OCI-LY7 (cell line): ENCODE measurements at regions not wholly inside any gene's neighbourhood (a gene's known extent, or its start where the extent isn't known, plus 50 kb on each side); places are given as distances from the start of the nearest gene placed in this dataset.

Experiments used
- BruUV-seq: library from RNA; stranded (reverse); fragments of 400-500 nt; replicated peaks from 2 replicates; lab custom pipeline; 2021; lab: Mats Ljungman, UMichigan
- CTCF ChIA-PET: fragments of 300-600 bp; sonication (Branson Sonifier 250); formaldehyde crosslinking; loops from one replicate; lab custom pipeline; 2022; ENCODE audit warnings: antibody characterized with exemption; ENCODE audit not compliant: unreplicated experiment; lab: Charles Lee
- POLR2A ChIA-PET: fragments of 300-600 bp; sonication (Branson Sonifier 250); formaldehyde crosslinking; loops from one replicate; lab custom pipeline; 2022; ENCODE audit warnings: antibody characterized with exemption; lab: Charles Lee
- DNase-seq: peaks from one replicate; pipeline ENCODE4 v3.0.0-alpha.2; 2015; ENCODE audit warnings: low spot score
- H2AFZ ChIP-seq: fragments of 200-600 bp; sonication (generic), shearing (Covaris generic); 2 replicates; pipeline ENCODE4 v1.6.1; 2014; ENCODE audit warnings: mild to moderate bottlenecking, antibody characterized with exemption, low read length, moderate library complexity
- H3K27ac ChIP-seq: fragments of 200-600 bp; sonication (generic); 2 replicates; pipeline ENCODE4 v1.5.1; 2014; ENCODE audit warnings: mixed run types, low read depth, mild to moderate bottlenecking, moderate library complexity, low read length, inconsistent platforms; ENCODE audit not compliant: poor library complexity, severe bottlenecking
- H3K36me3 ChIP-seq: fragments of 200-600 bp; sonication (generic); 2 replicates; pipeline ENCODE4 v1.6.1; 2014; ENCODE audit warnings: mild to moderate bottlenecking, antibody characterized with exemption, low read length, moderate library complexity, mixed read lengths; ENCODE audit not compliant: insufficient read depth
- H3K4me1 ChIP-seq: fragments of 200-600 bp; sonication (generic); 2 replicates; pipeline ENCODE4 v1.5.1; 2014; ENCODE audit warnings: mild to moderate bottlenecking, low read length; ENCODE audit not compliant: insufficient read depth, poor library complexity, severe bottlenecking
- H3K4me2 ChIP-seq: fragments of 200-600 bp; sonication (generic); 2 replicates; pipeline ENCODE4 v1.6.1; 2014; ENCODE audit warnings: mild to moderate bottlenecking, low read length
- H3K4me3 ChIP-seq: fragments of 200-600 bp; sonication (generic); 2 replicates; pipeline ENCODE4 v1.5.1; 2014; ENCODE audit warnings: mild to moderate bottlenecking, low read depth, low read length; ENCODE audit not compliant: poor library complexity, severe bottlenecking
- H3K79me2 ChIP-seq: fragments of 200-600 bp; sonication (generic); 2 replicates; pipeline ENCODE4 v1.6.1; 2016; ENCODE audit warnings: low read depth, mild to moderate bottlenecking, low read length, moderate library complexity, mixed read lengths; ENCODE audit not compliant: insufficient read depth
- H3K9me2 ChIP-seq: fragments of 200-600 bp; sonication (generic); 2 replicates; pipeline ENCODE4 v1.6.1; 2016; ENCODE audit warnings: mild to moderate bottlenecking, low read length, mixed read lengths; ENCODE audit not compliant: insufficient read depth
- H3K9me3 ChIP-seq: fragments of 200-600 bp; sonication (generic); 2 replicates; pipeline ENCODE4 v1.6.1; 2014; ENCODE audit warnings: mild to moderate bottlenecking, mixed run types, low read length, mixed read lengths
- H4K20me1 ChIP-seq: fragments of 200-600 bp; sonication (generic); 2 replicates; pipeline ENCODE4 v1.6.1; 2014; ENCODE audit warnings: mild to moderate bottlenecking, antibody characterized with exemption, low read length, moderate library complexity, mixed read lengths; ENCODE audit not compliant: insufficient read depth
- EZH2phosphoT487 ChIP-seq: fragments of 200-600 bp; sonication (generic); IDR thresholded peaks from 2 replicates; pipeline ENCODE4 v1.6.1; 2018; ENCODE audit warnings: low read depth, borderline replicate concordance, mild to moderate bottlenecking, mixed run types, antibody characterized with exemption, low read length, moderate library complexity, mixed read lengths
- intact Hi-C: fragments of 100-400 bp; cut with micrococcal nuclease; formaldehyde crosslinking; loops from one replicate; pipeline ENCODE4 v1.10.0; 2022; ENCODE audit not compliant: unreplicated experiment
- TF ChIP-seq, protein P1 (sequence below): fragments of 200-600 bp; sonication (generic); conservative IDR thresholded peaks from 2 replicates; pipeline ENCODE4 v1.5.1; 2014; ENCODE audit warnings: mild to moderate bottlenecking, antibody characterized with exemption, low read length, moderate library complexity, mixed read lengths

GRCh38 chr2:219856602-219857001 is 229.2 kb downstream of the SLC4A3 start:
- no TSS peak for BruUV-seq
- H3K36me3 ChIP-seq = no peaks in the 10 kb centered on the region
- H3K9me2 ChIP-seq = no peaks in the 10 kb centered on the region
- no peaks in the 10 kb centered on the region for H3K4me1 ChIP-seq
- DNase-seq = no peak
- CTCF ChIA-PET = no interaction called here
- H3K27ac ChIP-seq = no peak overlapping the region
- intact Hi-C loops = no loop called here
- H2AFZ ChIP-seq = no peak overlapping the region
- H3K79me2 ChIP-seq = no peaks in the 10 kb centered on the region
- H3K4me2 ChIP-seq = no peak overlapping the region
- H4K20me1 ChIP-seq = no peaks in the 10 kb centered on the region
- H3K4me3 ChIP-seq = no peak overlapping the region
- POLR2A ChIA-PET = interaction anchor here (0.8 to 1.1 kb wide), 2 partner anchors 21 to 55 kb away, joined by 3 to 4 read pairs; no protein-coding TSS in a partner anchor
- no peak for TF ChIP-seq EZH2phosphoT487
- TF ChIP-seq, protein P1, sequence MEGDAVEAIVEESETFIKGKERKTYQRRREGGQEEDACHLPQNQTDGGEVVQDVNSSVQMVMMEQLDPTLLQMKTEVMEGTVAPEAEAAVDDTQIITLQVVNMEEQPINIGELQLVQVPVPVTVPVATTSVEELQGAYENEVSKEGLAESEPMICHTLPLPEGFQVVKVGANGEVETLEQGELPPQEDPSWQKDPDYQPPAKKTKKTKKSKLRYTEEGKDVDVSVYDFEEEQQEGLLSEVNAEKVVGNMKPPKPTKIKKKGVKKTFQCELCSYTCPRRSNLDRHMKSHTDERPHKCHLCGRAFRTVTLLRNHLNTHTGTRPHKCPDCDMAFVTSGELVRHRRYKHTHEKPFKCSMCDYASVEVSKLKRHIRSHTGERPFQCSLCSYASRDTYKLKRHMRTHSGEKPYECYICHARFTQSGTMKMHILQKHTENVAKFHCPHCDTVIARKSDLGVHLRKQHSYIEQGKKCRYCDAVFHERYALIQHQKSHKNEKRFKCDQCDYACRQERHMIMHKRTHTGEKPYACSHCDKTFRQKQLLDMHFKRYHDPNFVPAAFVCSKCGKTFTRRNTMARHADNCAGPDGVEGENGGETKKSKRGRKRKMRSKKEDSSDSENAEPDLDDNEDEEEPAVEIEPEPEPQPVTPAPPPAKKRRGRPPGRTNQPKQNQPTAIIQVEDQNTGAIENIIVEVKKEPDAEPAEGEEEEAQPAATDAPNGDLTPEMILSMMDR = no peak
- no peaks in the 10 kb centered on the region for H3K9me3 ChIP-seq

GRCh38 chr2:219857751-219858150 is 230.3 kb downstream of the SLC4A3 start:
- ChIA-PET POLR2A (no interaction called here), CTCF (no interaction called here)
- Histone ChIP-seq H3K4me1 (no peaks in the 10 kb centered on the region), H3K27ac (no peak overlapping the region), H2AFZ (no peak overlapping the region), H3K4me3 (no peak overlapping the region), H4K20me1 (no peaks in the 10 kb centered on the region), H3K36me3 (no peaks in the 10 kb centered on the region), H3K4me2 (no peak overlapping the region), H3K9me3 (no peaks in the 10 kb centered on the region), H3K79me2 (no peaks in the 10 kb centered on the region), H3K9me2 (no peaks in the 10 kb centered on the region)
- no peak for DNase-seq
- intact Hi-C loops = no loop called here
- TF ChIP-seq, protein P1 = no peak
- no peak for TF ChIP-seq EZH2phosphoT487
- no TSS peak for BruUV-seq

DNA sequence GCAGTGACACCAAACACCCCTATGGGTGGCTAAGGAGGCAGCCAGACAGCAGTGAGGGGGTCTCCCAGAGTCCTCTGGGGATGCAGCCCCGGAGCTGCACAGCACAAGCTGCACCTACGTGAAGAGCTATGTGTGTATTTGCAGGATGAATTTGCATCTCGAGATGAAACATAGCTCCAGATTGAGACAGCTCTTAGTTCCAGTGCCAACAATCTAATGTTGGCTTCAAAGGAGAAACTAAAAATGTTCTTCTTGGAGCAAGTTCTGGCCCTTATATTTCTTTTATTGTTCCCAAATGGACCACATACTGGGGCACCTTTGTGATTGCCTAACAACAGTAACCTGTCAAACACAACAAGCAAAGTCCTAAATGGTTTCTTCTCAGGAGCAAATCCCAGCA is 233.9 kb downstream of the SLC4A3 start:
- no peaks in the 10 kb centered on the region for H3K36me3 ChIP-seq
- TF ChIP-seq EZH2phosphoT487 = no peak
- TF ChIP-seq, protein P1 = no peak
- no peaks in the 10 kb centered on the region for H3K9me2 ChIP-seq
- H3K79me2 ChIP-seq = no peaks in the 10 kb centered on the region
- H4K20me1 ChIP-seq = no peaks in the 10 kb centered on the region
- POLR2A ChIA-PET = interaction anchor here (0.6 to 0.9 kb wide), 2 partner anchors 60 to 79 kb away, joined by 3 to 4 read pairs; no protein-coding TSS in a partner anchor
- H3K4me3 ChIP-seq = no peak overlapping the region
- no peaks in the 10 kb centered on the region for H3K9me3 ChIP-seq
- no peak overlapping the region for H2AFZ ChIP-seq
- intact Hi-C loops = no loop called here
- no peak overlapping the region for H3K27ac ChIP-seq
- no peak for DNase-seq
- no peak overlapping the region for H3K4me2 ChIP-seq
- CTCF ChIA-PET = no interaction called here
- no TSS peak for BruUV-seq
- H3K4me1 ChIP-seq = no peaks in the 10 kb centered on the region
